ENCODE measurements at regions not wholly inside any gene's neighbourhood (a gene's known extent, or its start where the extent isn't known, plus 50 kb on each side); places are given as distances from the start of the nearest gene placed in this dataset.

DNA sequence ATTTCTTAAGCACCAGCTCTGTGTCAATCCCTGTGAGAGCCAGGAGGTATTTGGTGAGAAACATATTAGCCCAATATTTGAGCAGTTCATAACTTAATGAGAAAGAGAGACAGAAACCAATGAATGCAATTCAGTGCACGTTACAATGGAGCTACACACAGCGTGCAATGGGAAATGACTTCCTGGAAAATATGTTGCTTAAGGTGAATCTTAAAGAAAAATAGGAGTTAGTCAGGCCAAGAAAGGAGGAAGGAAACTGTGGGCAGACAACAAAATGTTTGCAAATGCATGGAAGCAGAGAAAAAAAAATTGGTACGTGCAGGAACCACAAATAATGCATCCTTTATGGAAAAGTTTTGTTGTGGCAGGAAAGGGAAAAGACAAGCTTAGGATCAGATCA, 481.7 kb downstream of the BCAT1 start:
- no peak for DNase-seq

DNA sequence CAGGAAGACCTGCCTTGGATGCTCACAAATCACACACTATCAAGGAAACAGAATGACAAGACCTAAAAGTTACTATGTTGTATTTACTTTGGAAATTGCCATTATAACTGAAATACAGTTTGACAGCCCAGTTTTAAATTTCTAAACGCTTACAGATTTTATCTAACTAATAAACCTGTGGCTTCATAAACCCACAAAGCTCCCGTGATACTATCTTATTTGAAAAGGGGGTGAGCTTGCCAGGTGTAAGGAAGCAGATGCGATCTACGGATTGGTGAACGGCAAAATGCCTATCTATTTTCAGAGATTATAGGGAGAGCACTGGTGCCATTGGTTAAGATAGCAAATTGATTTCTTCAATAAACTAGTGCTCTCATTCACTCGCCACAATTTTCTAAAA, 485.5 kb downstream of the BCAT1 start:
- DNase-seq, result no peak

DNA sequence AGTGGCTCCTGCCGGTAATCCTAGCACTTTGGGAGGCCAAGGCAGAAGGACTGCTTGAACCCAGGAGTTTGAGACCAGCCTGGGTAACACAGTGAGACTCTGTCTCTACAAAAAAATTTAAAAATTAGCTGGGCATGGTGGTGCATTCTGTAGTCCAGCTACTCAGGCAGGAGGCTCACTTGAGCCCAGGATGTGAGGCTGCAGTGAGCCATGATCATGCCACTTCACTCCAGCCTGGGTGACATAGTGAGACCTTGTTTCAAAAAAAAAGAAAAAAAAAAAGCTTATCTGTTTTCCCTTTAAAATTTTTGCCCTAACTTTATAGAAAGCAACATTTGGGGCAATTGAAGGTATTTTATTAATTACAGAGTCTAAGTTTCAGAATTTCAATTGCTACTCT, 486.0 kb downstream of the BCAT1 start:
- DNase-seq, result no peak

DNA sequence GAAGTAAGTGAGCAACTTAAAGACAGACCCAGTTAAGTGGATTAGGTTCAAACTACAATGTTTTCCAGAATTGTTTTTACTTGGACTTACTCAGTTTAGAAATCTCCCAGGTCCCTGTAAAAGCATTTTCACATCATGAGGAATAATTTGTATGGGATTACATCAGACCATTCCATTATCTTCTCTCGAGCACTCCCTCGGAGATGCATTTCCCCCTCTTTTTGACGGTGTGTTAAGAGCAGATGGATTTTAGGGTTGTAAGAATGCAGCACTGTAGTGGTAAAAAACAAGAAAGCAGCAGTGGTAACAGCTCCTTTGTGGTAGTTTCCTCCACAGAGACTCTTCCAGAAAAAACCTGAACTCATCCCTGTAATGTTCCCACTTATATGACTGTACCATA, 488.4 kb downstream of the BCAT1 start:
- DNase-seq, result no peak

DNA sequence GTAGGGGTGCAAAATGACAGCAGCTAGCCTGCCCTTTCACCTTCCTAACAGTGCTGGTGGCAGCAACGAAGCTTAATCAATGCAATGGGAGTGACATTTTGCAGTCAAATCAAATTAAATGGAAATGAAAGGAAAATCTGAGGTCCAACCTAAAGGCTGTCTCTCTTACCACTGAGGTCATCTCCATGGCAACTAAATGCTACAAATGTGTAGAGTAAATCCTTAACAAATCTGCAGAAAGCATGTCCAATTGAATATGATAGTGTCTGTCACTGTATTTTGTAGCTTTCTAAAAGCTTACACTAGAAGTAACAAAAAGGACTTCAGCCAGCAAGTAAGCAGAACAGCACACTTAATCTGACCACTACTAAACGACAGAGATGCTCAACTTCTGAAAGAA, 488.8 kb downstream of the BCAT1 start:
- no peak for DNase-seq

DNA sequence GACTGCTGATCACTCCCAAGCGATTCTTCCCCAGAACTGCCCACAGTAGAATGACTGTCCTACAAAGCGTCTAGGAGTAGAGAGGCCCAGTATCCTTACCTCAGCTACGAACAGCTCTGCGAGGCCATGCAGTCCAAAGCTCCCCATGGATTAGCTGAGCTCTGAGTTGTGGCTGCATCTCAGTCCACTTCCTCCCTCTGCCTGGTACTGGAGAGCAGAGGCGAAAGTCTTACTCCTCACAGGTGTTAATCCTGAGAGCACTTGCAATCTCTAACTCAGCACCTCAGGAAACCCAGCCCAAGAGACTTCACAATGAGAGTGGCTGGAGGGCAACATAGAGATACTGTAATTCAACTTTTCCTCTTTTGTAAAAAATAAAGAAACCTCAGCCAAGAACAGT, 493.1 kb downstream of the BCAT1 start:
- no peak for DNase-seq

DNA sequence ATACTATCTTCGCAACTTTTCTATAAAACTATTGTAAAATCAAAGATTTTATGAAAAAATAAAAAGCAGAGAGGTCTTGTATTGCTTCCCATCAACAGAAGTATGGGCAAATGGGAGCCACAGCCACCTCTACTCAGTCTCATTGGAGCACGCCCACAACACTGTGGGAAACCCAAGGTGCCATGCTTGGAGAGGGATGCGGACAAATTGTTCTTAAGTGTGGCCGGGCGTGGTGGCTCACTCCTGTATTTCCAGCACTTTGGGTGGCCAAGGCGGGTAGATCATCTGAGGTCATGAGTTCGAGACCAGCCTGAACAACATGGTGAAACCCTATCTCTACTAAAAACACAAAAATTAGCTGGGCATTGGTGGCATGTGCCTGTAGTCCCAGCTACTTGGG, 498.2 kb upstream of the SOX5 start:
- DNase-seq, result no peak

DNA sequence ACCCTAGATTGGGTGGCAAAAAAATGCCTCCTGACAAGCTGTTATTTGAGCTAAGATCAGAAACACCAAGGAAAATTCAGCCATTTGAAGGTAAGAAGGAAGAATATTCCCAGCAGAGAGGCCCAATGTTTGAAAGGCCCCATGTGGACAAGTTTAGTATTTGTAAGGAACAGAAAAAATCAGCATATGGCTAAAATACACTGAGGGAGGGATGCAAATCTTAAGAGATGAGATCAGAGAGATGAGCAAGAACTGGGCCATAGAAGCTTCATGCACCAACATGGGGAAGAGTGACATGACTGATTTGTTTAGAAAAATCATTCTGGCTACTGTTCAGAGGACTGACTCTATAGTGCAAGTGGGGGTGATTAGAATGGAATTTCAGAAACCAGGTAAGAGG, 496.8 kb upstream of the SOX5 start:
- DNase-seq, result no peak

DNA sequence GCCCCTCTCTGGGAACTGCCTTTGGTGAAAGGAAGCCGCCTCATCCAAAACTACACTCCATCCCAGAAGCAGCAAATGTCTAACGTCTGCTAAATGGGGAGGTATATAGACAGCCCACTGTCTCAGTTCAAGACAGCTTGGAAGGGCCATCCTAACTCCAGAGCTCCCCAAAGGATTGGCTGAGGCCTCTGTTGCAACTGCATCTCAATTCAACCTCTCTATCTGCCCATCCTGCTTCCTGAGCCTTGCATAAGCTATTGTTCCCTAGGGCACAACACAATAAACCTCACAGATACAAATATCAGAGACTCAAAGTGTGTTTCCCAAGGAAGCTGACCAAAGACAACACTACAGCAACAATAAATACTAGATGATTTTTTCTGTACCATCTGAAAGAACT, 495.2 kb upstream of the SOX5 start:
- DNase-seq, result no peak

DNA sequence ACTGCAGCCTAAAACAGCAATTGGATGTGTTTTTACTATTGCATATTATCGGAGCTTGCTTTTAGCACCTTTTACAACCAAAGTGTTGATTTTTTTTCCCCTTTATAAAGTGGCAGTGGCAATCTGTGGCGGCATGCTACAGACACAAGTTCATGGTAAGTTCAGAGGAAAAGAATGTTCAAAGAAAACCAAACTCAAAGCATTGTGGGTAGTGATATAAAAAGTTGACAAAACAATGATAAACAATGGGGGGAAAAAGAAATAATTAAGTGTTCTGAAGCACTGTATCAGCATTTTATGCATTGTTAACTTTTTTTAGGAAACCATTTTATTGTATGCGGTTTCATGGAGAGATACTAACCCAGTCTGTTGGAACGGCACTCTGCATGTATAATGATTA, 492.0 kb upstream of the SOX5 start:
- no peak for DNase-seq

DNA sequence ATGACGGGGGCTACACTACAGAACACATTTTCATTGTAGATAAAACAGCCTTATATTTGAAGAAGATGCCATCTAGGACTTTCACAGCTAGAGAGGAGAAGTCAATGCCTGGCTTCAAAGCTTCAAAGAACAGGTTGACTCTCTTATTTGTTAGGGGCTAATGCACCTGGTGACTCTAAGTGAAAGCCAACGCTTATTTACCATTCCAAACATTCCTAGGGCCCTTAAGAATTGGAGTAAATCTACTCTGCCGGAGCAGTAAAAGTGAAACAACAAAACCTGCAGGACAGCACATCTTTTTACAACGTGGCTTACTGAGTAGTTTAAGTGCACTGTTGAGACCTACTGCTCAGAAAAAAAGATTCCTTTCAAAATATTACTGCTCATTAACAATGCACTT, 487.2 kb upstream of the SOX5 start:
- DNase-seq, result no peak

DNA sequence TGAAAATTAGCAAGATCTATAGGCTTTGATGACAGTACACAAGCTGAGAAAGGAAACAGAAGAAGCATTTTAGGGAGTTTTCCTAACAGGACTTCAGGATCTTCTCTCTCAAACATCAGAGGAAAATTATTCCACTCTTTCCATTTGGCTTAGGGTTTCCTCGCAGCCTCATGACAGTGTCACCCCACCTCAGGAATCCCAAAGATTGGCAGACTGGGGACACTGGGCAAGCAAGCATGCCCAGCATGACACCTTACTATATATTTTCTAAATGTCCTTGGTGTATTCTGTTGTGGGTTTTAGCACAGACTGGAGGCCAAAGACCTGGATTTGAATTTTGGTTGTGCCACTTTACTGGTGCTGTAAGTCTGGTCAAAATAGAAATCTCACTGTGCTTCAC, 482.4 kb upstream of the SOX5 start:
- no peak for DNase-seq

DNA sequence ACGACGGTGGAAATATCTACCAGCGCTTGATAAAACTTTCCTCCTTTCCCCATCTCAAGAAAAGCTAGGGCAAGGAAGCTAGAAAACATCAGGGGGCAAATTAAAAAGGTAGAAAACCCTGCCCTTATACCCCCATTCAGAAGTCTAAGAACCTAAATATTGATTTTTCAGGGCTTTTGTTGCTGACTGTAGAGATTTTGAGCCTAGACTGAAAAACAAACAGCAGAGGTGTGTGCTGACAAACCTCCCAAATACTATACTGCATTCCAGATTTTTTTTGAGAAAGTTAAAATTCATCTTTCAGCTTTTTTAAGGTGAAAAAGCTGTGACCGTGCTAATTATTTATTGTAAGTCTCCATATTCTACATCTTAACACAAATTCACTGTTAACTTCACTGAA, 478.3 kb upstream of the SOX5 start:
- DNase-seq, result no peak

DNA sequence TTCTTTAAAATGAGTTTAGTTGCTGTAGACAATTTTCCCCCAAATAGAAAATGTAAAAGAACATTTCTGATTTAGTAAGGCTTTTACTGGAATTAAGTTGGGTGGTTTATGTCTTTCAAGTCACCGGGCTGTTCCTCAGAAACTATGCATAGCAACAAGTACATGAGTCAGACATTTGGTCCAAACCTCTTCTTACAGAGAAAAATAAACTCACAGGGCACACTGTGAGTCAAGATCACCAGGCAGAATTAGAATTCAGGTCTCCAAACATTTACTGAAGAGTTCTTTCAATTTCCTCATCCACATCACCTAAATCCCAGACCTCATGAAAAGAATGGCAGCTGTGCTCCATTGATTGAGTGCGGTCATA, 476.1 kb upstream of the SOX5 start:
- no peak for DNase-seq

DNA sequence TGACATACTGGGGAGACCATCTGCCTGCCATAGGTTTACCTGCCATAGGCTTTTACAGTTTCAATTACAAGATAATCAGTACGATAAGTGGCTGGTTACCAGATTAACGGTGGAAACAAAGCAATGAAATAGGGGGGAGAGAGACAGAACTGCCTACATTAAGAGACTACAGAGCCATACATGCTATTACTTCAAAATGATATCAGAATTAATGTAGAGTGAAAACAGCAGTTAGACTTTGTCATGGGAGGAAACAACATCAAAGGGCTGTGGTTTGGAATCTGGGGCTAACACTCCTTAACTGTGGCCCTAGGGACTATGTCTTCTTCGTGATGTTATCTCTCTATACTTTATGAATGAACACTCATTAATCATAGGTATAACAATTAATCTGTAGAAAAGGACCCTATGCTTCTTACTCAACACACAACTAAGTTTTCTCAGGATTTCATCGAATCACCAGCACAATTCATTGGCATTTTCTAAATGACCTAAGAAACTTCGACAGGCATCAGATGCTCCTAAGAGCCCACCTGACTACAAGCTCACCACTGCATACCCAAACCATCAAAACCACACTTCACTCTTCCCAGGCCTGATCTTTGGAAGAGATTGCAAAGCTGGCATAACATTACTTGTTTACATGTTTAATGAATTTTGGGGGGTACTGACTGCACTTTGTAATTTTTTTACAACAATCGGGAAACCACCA, 475.6 kb upstream of the SOX5 start:
- DNase-seq, result no peak

DNA sequence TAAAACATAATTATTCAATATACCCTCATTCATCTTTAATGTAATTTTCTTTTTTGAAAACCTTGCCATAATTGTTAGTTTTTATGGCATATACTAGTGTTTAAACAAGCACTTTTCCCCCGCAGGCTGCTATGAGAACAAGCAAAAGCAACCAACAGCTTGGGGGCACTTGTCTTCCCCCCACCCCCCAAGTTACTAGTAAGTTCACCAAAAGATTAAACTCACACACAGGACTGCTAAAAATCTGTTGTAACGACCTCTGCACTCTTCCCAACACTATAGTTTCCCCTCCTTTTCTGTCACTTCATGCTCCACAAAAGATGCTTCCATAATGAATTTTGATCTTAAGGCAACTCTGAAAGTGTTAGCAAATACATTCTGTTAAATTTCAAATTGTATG, 474.9 kb upstream of the SOX5 start:
- no peak for DNase-seq

DNA sequence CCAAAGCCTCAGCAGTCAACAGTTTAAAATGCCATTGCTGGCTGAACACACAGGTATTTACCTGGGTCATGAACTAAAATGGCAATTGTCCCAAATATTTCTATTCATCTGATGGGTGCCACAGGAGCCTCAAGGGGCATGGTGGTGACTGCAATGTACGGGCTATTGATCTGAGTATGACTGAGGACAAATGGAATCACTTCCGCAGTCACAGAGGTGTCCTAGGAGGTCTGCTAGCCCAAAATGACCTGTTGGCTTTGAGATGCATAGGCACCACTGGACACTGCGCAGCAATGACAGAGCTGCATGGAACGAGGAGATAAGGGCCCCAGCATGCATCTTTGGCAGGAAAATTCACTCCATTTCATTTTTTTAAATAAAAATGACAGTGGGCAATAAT, 474.1 kb upstream of the SOX5 start:
- no peak for DNase-seq

DNA sequence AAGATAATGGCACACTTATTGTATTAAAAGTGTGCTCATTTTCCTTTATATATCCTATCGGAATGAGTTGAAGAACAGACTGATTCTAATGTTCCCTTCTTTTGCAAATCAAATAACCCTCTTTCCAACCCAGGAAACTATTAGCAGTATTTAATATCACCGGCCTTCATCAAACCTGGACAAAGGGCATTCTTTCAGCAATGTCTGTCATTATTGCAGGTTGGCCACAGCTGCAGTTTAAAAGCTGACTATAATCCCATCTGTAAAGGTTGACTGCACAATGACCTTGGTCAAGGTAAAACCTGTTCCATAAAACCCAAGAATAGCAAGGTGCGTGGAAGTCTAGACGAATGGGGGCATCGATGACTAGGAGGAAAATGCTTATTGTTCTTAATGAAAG, 472.3 kb upstream of the SOX5 start:
- DNase-seq, result no peak

DNA sequence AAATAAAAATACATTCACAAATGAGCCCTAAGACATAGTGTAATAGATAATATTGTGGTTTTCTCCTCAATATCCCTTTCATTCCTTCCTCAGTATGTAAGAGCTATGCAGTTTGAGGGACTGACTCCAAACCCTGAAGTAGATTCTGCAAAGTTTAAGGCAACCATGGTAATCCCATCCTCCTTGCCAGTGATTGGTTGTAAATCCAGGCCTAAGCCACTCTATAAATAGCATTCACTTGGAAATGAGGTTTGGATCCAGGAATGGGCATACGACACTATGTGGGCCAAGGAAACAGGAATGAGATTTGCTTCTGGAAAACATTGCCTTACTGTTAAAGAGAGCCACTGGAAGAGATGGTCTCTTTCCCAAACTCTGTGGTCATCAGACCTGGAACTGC, 468.7 kb upstream of the SOX5 start:
- DNase-seq, result no peak

DNA sequence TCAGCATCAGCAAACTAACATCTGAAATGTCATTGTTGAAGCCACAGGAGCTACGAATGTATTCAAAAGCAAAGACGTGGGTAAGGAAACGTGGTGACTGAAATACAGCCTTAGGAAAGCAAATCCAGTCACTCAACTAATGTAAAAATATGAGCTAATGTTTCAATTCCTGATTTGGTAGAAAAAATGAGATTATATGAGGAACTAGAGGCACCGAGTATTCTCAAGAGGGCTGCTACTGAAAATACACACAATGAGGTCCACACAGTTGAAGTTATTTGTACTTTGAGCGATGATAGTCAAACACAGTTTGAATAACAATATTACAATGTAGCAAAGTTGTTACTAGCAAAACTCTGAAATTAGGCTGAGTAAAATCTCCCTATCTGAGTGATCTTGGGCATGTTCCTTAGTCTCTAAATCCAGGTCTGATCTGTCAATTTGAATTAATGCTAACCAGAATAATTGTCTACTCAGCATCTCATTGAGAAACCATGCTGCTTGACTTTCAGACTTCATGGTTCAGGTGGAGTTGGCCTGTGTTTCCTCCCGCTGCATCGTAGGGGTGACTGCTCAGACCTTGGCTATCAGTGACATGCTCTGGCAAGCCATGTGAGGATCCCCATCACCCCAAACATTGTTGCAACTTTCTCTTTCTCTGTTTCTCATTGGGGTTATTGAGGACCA, 467.1 kb upstream of the SOX5 start:
- no peak for DNase-seq

DNA sequence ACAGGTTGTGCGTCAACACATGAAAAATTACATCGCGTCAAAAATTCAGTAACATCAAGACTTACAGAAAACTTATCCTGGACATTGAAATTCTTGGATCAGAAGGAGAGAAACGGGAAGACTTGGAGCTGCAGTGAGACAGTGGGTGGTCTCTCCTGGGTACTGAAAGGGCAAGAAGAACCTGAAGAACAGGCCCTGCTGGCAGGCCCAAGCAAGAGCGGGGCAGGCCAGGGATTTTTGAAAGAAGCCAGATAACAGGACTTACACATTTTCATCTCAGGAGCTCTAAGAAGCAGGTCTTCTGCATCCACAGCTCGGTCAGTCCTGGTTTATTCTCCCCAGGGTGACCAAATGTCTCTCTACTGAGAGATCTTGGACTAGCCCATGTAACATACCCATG, 466.5 kb upstream of the SOX5 start:
- no peak for DNase-seq

DNA sequence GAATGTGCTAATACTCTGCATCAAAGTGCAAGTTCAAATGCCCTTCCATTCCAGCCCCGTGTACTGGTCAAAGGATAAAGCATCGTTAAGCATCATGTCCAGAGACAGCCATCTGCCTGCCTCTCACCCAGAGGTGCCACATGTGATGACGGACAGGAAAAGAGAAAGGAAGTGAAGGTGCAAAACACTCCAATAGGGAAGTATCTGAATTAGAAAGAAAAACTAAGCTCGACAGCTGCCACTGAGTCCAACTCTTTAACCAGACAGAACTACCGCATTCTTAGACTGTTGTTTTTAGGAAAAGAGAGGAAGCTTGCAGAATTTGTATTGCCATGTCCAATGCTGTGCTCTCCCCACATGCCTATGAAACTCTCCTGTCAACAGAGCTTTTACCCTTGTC, 465.0 kb upstream of the SOX5 start:
- DNase-seq, result no peak

DNA sequence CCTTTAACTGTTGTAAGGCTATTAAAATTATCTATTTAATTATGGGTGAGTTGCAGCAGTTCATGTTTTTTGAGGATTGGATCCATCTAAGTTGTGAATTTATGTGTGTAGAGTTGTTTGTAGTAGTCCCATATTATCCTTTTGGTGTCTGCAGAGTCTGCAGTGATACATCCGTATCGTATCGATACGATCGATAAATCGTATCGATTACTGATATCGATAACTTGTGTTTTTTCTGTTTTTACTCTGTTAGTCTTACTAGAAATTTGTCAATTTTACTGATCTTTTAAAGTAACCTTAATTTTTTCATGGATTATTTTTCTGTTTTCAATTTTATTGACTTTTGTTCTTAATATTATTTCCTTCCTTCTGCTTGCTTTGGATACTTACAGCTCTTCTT, 462.5 kb upstream of the SOX5 start:
- no peak for DNase-seq

DNA sequence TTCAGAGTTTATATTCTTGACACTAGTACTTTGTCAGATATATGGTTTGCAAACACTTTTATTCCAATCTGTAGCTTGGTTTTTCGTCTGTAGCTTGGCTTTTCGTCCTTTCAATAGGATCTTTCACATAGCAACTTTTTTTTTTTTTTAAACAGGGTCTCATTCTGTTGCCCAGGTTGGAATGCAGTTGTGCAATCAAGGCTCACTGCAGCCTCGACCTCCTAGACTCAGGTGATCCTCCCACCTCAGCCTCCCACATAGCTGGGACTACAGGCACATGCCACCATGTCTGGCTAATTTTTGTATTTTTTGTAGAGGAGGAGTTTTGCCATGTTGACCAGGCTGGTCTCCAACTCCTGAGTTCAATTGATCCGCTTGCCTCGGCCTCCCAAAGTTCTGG, 460.4 kb upstream of the SOX5 start:
- DNase-seq, result no peak

DNA sequence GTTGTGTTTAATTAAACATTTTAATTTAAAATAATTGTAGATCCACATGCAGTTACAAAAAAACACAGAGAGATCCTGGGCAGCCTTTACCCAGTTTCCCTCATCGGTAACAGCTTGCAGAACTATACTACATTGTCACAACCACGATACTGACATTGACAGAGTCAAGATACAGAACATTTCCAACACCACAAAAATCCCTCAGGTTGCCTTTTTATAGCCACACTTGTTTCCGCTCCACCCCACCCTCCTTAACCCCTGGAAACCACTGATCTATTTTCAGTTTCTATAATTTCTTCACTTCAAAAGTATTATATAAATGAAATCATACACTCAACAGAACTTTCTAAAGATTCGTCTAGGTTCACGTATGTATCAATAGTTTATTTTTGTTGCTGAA, 458.8 kb upstream of the SOX5 start:
- no peak for DNase-seq

Data from CD4-positive, alpha-beta T cell treated with Interleukin-17A for 1 hour (primary cell).